ENCODE measurements at regions not wholly inside any gene's neighbourhood (a gene's known extent, or its start where the extent isn't known, plus 50 kb on each side); places are given as distances from the start of the nearest gene placed in this dataset.
"Not testable (repeated sequence)": the region's sequence is repeated elsewhere in the genome, so short reads cannot be mapped to it uniquely, and the experiment has no call there.

DNA sequence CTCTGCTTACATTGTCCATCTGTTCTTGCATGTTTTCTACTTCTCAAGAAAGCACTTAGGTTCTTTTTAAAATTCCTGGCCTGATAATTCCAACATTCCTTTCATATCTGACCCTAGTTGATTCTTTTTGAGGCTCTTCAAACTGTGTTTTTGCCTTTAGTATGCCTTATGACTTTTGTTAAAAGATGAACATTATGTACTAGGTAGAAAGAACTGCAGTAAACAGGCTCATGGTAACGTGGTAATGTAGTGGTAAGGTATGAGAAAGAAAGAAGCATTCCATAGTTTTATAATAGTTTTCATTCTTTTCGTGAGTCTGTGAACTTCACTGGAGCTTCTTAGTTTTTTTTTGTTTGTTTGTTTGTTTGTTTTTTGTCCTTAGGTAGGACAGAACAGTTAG, 306.4 kb downstream of the MBD2 start:
- DNase-seq, result no peak

DNA sequence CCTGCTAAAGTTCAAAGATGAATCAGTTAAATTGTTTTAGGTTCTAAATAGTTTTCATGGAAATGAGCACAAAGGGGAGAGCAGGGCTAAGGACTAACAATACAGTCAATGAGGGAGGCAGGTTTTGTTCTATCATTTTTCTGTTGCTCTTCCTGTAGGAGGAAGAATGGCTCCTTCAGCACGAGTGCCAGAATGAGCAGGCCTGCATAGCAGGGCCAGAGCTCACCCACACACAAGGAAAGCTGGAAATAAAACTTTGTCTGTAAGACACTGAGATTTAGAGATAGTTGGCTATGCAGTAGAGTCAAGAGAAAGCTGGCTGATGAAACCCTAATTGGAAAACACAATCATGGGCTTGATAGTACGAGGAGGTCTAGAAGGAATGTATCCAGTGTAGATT, 313.3 kb downstream of the MBD2 start:
- DNase-seq, result no peak

DNA sequence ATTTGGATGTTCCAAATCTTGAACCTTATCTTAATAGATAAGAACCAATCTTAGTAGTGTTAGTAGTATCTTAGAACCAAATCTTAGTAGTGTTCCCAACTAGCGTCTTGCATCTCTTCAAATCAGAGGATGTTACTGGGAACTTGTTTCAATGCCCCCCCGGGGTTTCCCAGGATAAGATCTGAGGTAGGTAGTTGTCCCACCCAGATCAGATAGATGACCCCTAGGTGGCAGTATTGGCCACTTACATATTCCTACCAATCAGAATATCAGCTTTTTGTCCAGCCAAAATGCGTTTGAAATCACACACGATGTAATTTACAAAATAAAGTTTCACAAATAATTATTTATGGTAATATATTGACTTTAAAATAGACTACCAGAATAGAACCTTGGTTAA, 314.8 kb downstream of the MBD2 start:
- no peak for DNase-seq

DNA sequence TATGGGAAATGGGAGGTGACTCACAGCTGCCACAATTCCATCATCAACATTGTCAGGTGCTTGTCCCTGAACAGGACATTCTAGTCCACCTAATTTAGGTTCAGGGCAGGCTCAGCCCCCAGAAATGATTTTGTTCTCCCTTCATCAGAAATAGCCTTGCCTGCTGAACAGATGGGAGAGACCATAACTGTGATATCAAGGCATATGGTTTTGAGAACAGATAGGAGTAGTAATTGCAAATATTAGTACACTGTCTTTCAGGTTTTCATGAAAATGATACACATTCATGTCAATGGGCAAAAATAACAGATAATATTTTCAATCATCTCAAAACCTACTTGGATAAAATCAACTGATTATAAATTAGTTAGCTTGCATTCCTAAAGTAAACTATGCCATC, 316.5 kb downstream of the MBD2 start:
- no peak for DNase-seq

DNA sequence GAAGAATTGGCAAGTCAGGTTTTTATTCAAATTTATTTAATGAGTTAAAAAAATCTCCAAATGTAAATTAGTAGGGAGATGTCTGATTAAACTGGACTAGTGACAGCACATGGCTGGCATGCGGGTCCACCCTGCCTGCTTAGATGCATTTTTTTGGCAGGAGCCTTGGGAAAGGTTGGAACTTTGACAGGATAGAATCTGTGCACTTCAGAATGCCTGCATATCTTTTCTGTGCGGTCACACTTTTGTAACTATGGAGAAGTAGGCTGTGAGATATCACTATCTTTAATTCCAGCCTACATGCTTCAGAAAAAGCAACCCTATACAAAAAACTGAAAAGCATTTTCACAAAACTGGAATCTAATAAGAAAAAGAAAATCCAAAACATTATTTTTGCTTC, 317.8 kb downstream of the MBD2 start:
- DNase-seq, result no peak

DNA sequence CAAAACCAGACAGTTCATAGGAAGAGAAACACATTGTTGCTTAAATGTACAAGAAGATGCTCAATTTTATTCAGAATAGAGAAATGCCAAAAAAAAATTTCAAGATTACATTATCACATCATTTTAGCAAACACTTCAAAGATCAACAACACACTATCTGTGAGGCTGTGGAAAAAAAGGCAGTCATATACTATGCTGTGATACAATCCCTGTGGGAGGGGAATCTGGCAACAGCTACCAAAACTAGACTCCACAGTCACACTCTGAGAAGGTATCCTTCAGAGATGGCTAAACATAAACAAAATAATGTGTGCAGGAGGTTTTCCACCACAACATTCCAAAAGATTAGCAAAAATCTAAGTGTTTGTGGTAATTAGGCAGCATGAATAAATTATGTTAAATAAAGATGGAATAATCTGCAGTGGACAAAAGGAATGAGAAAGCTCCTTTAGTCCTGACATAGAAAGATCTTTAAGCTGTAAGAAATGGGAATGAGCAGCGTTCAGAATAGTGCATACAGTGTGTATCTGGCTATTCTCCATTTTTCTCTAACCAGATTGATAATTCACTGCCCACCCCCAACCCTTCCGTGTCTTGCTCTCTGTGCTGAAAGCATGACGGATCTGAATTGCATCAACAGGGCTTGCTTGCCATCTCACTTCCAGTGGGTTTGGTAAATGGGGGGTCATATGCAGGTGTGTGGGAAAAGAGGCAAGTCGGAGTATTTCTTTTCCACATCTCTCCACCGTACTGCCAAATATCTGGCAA, 329.6 kb downstream of the MBD2 start:
- DNase-seq, result no peak

DNA sequence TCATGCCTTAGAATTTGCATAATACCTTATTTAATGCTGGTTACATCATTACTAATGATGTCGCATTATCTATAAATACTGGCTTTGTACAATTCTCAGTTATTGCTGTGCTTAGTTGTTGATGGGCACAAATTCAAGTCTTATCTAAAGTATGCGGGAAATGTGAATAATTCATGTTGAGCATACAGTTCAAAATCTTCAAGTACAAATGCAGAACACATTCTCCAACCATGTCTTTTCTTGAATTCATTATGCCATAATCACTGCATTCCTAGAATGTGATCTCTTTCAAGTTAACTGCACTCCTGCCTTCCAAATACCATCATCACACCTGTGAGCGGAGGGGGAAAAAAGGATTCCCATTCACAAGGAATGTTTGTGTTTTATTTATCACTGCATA, 337.0 kb downstream of the MBD2 start:
- no peak for DNase-seq

DNA sequence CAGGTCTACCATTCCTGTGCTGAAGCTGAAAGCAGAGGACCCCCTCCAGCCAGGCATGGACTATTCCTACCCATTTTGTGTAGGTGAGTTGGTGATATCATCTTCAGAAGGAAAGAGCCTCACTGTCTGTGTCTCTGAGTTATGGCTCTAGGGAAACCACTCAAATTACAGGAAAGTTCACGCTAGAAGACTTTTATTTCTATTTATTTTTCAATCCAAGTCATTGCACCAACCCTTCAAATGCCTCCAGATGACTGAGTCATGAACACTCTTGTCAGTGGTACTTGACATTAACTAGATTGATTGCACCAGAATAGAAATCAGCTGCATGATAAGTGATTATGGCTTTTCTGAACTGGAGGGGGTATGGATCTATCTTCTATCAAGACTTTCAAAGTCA, 338.4 kb downstream of the MBD2 start:
- no peak for DNase-seq

DNA sequence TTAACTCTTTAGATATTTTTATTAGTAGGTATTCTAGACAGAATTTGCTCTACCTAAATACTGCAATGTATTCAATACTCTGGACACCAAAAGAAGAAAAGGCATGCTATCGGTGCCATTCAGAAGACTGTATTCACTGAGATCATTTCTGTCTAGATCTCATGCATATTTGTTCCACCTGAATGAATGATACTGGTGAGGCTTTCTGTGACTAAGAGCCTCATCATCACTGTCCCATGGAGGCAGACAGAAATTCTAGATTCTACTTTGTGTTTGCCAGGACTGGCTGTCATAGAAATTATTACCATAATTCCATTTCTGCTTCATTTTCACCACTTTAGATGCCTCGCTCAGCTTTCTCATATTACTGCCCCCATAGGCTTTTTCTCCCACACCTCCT, 340.7 kb downstream of the MBD2 start:
- DNase-seq, result no peak

DNA sequence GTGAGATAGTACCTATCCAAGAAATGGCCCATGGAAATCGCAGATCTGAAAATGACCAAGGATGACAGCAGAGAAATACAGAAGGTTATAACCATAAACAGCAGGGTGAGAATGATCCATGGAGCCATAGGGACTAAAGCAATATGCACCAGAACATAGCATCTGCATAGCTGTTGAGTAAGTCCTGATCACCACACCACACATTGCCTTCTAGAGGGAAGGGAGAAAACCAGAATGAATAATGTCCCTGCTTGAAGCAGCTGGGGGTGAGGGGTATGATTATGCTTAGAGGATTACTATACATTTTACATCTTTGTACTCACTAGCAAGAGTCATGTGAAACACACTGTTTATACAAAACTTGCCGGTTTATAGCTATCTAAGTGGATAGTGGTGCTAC, 350.4 kb downstream of the MBD2 start:
- no peak for DNase-seq

DNA sequence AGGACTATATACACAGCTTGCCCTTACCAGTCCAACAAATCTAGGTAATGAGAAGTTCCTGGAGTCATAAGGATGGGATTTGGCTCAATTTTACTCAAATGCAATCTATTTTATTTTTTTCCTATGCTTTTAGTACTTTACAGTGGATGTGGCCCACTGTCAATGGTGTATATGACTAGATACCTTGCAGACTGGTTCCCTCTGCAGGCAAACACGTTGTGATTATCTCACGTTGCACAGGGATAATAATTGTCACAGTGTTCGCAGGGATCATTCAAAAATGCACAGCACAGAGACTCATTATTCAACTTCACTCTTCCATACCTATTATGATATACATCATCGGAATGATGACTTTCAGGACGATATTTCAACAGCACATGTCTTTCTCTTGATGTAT, 359.7 kb downstream of the MBD2 start:
- no peak for DNase-seq

DNA sequence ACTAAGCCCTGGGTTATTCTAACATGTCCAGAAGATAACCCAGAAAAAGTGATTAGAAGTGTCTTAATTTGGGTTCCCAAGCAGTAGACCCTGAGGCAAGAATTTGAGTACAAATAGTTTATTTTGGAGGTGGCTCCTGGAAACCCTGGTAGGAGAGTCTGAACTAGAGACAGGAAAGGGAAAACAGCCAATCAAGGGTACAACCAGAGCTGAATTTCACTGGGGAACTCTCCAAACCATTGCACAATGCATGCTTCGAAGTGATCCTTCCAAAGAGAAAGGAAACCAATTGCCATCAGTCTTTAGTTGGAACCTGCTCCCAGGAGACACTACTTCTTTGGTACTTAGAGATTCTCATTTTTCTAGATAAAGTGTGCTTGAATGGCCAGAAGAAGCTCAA, 361.5 kb downstream of the MBD2 start:
- no peak for DNase-seq

DNA sequence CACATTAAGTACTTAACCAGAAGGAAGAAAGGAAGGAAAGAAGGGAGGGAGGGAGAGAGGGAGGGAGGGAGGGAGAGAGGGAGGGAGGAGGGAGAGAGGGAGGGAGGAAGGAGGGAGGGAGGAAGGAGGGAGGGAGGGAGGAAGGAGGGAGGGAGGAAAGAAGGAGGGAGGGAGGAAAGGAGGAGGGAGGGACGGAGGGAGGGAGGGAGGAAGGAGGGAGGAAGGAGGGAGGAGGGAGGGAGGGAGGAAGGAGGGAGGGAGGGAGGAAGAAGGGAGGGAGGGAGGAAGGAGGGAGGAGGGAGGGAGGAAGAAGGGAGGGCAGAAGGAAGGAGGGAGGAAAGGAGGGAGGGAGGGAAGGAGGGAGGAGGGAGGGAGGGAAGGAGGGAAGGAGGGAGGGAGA, 363.3 kb downstream of the MBD2 start:
- no peak for DNase-seq

DNA sequence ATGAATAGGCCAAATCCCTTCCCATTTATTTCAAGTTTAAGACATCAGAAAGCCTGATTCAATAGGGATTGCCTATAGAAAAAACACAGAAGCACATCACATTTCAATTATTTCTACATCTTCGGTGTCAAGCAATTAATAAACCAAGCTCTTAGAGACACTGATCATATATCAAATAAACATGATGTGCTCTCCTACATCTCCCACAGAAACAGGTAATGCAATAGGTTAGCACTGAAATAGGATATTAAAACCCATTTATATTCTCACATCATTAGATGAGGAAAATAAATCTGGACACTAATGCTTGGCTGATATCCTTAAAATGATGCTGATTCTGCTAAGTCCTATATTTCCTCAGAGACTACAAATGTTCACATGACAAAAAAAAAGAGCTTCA, 364.7 kb downstream of the MBD2 start:
- no peak for DNase-seq

DNA sequence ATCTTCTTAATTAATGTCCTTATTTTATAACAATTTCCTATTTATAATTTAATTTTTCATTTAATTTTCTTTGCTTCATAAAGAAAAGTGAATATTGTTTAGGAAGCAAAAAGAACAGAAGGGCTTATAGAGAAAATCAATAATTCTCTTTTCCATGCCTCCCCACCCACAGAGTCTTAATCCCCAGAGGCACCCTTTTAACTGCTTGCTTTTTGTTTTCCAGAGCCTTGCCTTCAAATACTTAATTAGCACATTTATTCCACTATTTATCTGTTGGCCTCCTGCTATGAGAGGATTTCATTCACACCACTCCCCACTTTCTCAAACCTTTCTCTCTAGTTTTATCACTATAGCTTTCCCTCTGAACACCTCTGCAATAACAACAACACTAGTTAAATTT, 373.6 kb downstream of the MBD2 start:
- no peak for DNase-seq

DNA sequence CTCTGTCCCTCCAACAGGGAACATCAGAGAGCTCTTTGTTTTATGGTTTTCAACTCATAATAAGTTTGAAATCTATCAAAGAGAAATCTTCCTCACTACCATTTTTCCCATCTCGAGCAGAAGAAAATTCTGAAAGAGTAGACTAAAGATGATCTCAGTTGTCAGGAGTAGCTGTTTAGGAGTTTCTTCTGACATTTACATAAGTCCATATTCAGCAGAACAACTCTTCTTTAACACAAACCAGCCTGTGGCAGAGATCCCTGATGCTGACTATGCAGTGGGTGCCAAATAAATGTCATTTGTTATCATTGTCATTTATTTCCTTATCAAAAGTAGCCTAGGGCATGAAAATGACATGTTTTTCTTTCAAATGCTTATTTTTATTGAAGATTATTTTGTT, 380.7 kb downstream of the MBD2 start:
- no peak for DNase-seq

DNA sequence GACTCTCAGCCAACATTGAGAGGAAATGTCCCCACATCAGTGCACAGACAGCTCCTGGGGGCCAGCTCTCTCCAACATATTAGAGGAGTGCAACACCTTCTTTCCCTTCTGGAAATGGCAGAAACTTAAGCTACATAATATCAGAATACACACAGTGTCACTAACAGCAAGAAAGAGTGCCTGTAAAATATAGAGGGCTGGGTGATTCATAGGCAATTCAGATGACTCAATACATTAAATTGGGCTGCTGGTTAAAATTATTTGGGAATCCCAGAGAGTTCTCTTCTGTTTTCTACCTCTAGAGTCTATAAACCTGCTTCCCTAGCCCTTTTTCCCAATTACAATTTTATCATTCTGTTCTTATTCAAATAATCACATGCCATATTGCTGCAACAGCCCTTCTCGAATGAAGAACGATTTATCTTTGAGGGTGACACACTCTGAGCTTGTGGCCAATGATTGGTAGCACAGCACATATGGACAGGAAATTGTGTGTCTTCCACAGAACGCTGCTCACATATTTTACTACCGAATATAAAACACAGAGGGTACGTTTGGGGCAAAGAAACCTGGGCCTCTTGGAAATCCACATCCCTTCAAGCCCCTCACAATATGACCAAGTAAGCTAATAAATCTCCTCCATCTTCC, 381.2 kb downstream of the MBD2 start:
- DNase-seq, result no peak

DNA sequence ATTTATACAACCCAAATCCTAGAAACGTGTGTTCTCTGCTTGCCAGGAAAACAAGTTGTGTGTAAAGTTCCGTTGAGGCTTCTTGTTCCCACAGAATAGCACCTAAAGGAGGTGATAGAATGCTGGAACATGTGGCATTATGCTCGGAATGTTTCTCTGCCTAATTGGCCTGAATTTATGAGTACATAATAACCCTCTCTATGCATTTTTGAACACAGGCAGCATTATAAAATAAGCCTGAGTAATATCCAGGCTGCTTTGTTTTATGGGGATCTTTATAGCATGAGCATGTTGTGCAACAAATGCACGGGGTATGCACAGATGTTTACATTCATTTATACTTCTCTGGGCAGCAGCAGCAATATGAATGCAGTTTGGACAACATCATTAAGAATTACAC, 385.7 kb downstream of the MBD2 start:
- DNase-seq, result no peak

DNA sequence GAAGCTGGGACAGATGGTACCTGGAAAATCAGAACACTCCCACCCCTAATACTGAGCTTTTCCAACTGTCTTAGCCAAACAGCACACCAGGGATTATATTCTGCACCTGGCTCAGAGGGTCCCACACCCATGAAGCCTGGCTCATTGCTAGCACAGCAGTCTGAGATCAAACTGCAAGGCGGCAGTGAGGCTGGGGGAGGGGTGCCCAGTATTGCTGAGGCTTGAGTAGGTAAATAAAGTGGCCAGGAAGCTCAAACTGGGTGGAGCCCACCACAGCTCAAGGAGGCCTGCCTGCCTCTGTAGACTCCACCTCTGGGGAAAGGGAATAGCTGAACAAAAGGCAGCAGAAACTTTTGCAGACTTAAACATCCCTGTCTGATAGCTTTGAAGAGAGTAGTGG, 403.3 kb downstream of the MBD2 start:
- DNase-seq, result not testable (repeated sequence)

DNA sequence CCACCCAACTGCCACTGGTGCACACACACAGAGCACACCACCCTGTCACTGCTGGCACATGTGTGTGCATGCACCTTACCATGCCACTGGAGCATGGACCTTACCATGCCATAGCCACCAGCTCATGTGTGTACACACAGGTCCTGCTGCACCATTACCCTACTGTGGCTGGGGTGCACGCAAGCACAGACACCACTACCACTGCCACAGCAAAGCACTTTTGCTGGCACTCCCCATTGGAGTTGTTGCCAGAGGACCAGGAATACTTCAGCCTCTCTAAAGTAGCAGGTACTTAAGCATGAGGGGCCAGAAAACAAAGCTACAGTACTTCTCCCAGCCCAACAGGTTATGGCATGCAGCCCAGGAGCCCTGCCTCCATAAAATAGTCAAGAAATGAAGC, 404.8 kb downstream of the MBD2 start:
- DNase-seq, result no peak

DNA sequence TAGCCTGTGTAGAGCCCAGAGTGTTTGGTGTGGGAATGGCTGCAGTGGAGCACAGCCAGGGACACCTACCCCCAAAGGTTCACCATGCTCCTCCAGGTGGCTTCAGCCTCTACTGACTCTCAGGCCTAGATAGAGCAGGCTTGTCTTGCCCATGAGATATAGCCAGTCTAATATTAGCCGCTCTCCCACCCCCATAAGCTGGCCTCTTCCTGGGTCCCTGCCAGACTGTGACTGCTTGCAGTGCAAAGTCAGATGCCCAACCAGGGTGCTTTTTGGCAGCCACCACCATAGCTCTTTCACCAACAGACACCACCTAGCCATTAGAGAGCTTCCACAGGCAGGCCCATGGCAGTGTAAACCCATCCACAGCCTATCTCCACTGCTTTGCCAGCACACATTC, 405.3 kb downstream of the MBD2 start:
- DNase-seq, result no peak

DNA sequence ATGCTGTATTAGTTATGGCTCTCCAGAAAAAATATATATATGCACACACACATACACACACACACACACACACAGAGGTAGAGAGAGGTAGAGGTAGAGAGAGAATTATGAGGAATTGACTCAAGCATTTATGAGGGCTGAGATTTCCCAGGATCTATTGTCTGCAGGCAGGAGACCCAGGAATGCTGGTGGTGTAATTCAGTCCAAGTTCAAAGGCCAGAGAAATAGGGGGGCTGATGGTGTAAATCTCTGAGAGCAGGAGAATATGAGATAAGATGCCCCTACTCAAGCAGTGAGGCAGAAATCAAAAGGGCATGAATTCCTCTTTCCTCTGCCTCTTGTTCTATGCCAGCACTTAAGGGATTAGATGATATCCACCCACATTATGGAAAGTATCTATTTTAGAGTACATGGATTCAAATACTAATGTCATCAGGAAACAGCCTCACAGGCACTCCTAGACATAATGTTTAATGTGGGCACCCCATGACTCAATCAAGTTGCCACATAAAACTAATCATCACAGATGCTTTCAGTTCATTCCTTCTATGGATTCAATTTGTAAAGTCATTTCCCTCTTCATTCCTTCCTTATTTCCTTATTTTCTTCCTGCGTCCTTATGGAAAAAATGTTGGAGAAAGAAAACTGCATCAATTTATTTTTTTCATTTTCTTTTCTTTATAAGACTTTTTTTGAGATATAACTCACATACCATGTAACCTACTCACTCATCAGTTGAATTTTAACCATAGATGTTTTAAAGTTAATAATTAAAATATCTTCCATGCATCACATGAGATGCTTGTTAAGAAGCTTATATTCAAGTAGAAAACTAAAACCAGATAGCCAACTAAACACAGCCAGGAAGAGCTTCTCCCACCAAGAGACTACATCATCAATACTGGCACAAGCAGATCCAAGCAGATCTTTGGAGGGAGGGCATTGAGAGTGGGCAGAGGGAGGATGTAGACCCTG, 406.2 kb downstream of the MBD2 start:
- DNase-seq, result no peak

DNA sequence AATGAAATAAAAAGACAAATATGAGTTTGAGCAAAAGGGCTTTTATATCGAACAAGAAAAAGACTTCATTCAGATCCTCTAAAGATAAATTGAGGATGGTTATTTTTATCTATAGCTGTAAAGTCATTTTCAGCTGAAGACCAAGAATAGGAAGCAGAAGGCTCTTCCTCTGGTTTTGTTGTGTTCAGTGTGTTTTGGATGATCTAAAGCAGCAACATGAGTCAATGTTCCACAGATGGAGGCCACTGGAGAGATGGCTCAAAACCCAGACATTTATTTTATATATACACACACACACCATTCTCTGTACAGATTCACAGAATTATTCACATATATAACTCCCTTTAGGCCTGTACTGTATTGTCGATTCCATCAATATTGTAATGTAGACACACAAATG, 424.3 kb downstream of the MBD2 start:
- DNase-seq, result no peak

DNA sequence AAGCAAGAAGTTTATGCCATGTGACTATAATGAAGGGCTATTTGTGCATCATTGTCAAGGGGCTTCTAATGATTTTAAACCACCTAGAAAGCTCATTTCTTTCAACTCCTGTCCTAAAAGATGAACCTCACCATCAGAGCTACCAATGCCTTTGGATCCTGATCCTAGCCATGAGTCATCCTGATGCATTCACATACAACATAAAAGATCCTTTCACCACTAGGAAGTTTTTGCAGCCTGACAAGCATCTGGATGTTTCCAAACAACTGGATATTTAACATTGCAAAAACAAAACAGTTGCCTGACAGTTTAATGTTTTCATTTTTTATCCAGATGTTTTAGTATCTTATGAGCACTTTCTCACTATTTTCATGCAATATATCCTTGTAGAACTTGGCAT, 425.3 kb downstream of the MBD2 start:
- DNase-seq, result no peak

Measured in central memory CD4-positive, alpha-beta T cell (primary cell).